ENCODE measurements at regions not wholly inside any gene's neighbourhood (a gene's known extent, or its start where the extent isn't known, plus 50 kb on each side); places are given as distances from the start of the nearest gene placed in this dataset.

DNA sequence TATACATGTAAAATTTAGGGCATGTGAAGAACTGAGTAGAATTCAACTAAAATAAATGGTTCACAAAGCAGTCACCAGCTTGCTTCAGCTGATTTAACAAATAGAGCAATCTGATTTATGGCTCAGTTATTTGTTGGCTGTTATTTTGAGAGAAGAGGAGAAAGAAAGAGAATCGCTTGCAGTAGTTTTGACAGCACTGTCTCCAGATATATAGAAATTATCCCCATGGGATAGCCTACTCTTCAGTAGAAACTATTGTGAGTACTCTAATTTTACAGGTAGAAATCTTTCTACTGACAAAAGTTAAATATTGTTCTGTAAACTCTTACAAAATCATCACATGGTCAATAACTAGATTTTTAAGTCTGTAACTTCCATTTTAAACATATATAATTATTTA is 1098.2 kb downstream of the MRPL39 start:
- TF ChIP-seq CTCF (conservative IDR thresholded peaks at IDR 0.05; ENCODE audit: low read length): no peak
- TF ChIP-seq EZH2phosphoT487 (IDR thresholded peaks at IDR 0.05; ENCODE audit: borderline replicate concordance): no peak

Data from Loucy (cell line).